ENCODE measurements at regions not wholly inside any gene's neighbourhood (a gene's known extent, or its start where the extent isn't known, plus 50 kb on each side); places are given as distances from the start of the nearest gene placed in this dataset.

GRCh38 chr1:221072214-221072613 is 193.0 kb downstream of the HLX start:
- no peak for DNase-seq (ENCODE audit: low spot score)
- in situ Hi-C loops (cut with MboI; ENCODE audit: low pct_unique_long_range_greater_than_20kb, low sequenced_read_pairs, unreplicated experiment): no loop called here
- no peak for TF ChIP-seq CTCF (IDR thresholded peaks at IDR 0.05; ENCODE audit: extremely low read depth, insufficient read depth, missing control alignments)

- in situ Hi-C loops (cut with MboI; ENCODE audit: low pct_unique_long_range_greater_than_20kb, low sequenced_read_pairs, unreplicated experiment): no loop called here
- no peak for DNase-seq (ENCODE audit: low spot score)
- TF ChIP-seq CTCF (IDR thresholded peaks at IDR 0.05; ENCODE audit: extremely low read depth, insufficient read depth, missing control alignments): no peak
Observed at GRCh38 chr1:221074332-221074731, 195.1 kb downstream of the HLX start.

- no peak for TF ChIP-seq CTCF (IDR thresholded peaks at IDR 0.05; ENCODE audit: extremely low read depth, insufficient read depth, missing control alignments)
- DNase-seq (ENCODE audit: low spot score): no peak
- in situ Hi-C loops (cut with MboI; ENCODE audit: low pct_unique_long_range_greater_than_20kb, low sequenced_read_pairs, unreplicated experiment): no loop called here
Observed at GRCh38 chr1:221075911-221076310, 196.7 kb downstream of the HLX start.

GRCh38 chr1:221076391-221076811 is 197.2 kb downstream of the HLX start:
- DNase-seq (ENCODE audit: low spot score): no peak
- in situ Hi-C loops (cut with MboI; ENCODE audit: low pct_unique_long_range_greater_than_20kb, low sequenced_read_pairs, unreplicated experiment): no loop called here
- no peak for TF ChIP-seq CTCF (IDR thresholded peaks at IDR 0.05; ENCODE audit: extremely low read depth, insufficient read depth, missing control alignments)

- no peak for DNase-seq (ENCODE audit: low spot score)
- TF ChIP-seq CTCF (IDR thresholded peaks at IDR 0.05; ENCODE audit: extremely low read depth, insufficient read depth, missing control alignments): no peak
- in situ Hi-C loops (cut with MboI; ENCODE audit: low pct_unique_long_range_greater_than_20kb, low sequenced_read_pairs, unreplicated experiment): no loop called here
Observed at GRCh38 chr1:221078260-221078965, 199.2 kb downstream of the HLX start.

- in situ Hi-C loops (cut with MboI; ENCODE audit: low pct_unique_long_range_greater_than_20kb, low sequenced_read_pairs, unreplicated experiment): no loop called here
- no peak for TF ChIP-seq CTCF (IDR thresholded peaks at IDR 0.05; ENCODE audit: extremely low read depth, insufficient read depth, missing control alignments)
- no peak for DNase-seq (ENCODE audit: low spot score)
Observed at GRCh38 chr1:221083902-221084301, 204.7 kb downstream of the HLX start.
